Effector memory CD4-positive, alpha-beta T cell (primary cell): ENCODE measurements at regions not wholly inside any gene's neighbourhood (a gene's known extent, or its start where the extent isn't known, plus 50 kb on each side); places are given as distances from the start of the nearest gene placed in this dataset.
"Not testable (repeated sequence)": the region's sequence is repeated elsewhere in the genome, so short reads cannot be mapped to it uniquely, and the experiment has no call there.

ENCODE experiments used
- DNase-seq, 3 donors: peaks; one replicate each; pipeline ENCODE4 v3.0.0-alpha.2; 2020
- H3K27ac ChIP-seq: 2 replicates; pipeline ENCODE4 v1.7.0; 2013; ENCODE audit warnings: mild to moderate bottlenecking, low read length, moderate library complexity; ENCODE audit not compliant: insufficient read depth, poor library complexity, severe bottlenecking
- H3K27me3 ChIP-seq: replicated peaks from 2 replicates; pipeline ENCODE4 v1.7.0; 2013; ENCODE audit warnings: mild to moderate bottlenecking, low read length; ENCODE audit not compliant: insufficient read depth, control insufficient read depth, poor library complexity, severe bottlenecking
- H3K36me3 ChIP-seq: 2 replicates; pipeline ENCODE4 v1.7.0; 2013; ENCODE audit warnings: mild to moderate bottlenecking, low read length, moderate library complexity; ENCODE audit not compliant: control insufficient read depth, insufficient read depth
- H3K4me1 ChIP-seq: 2 replicates; pipeline ENCODE4 v1.7.0; 2013; ENCODE audit warnings: low read length, mild to moderate bottlenecking; ENCODE audit not compliant: control insufficient read depth, insufficient read depth, poor library complexity, severe bottlenecking
- H3K4me3 ChIP-seq: 2 replicates; pipeline ENCODE4 v1.7.0; 2013; ENCODE audit warnings: low read length, low read depth, mild to moderate bottlenecking; ENCODE audit not compliant: insufficient read depth, poor library complexity, severe bottlenecking
- H3K9me3 ChIP-seq: 2 replicates; pipeline ENCODE4 v1.7.0; 2013; ENCODE audit warnings: mild to moderate bottlenecking, low read length, moderate library complexity; ENCODE audit not compliant: control insufficient read depth

- no peaks in the 10 kb centered on the region for H3K4me1 ChIP-seq
- no peaks in the 10 kb centered on the region for H3K27me3 ChIP-seq
- H3K36me3 ChIP-seq: no peaks in the 10 kb centered on the region
- H3K9me3 ChIP-seq: no peaks in the 10 kb centered on the region
- DNase-seq: no peak
- H3K27ac ChIP-seq: no peak overlapping the region
- no peak overlapping the region for H3K4me3 ChIP-seq
Observed at GRCh38 chr12:62045211-62045610, 215.0 kb upstream of the USP15 start.

- H3K9me3 ChIP-seq: no peaks in the 10 kb centered on the region
Observed at GRCh38 chr12:62050785-62051184, 209.4 kb upstream of the USP15 start.

GRCh38 chr12:62069976-62070375, 190.2 kb upstream of the USP15 start:
- no peaks in the 10 kb centered on the region for H3K9me3 ChIP-seq
- no peak overlapping the region for H3K27ac ChIP-seq
- no peaks in the 10 kb centered on the region for H3K4me1 ChIP-seq
- H3K36me3 ChIP-seq: no peaks in the 10 kb centered on the region
- DNase-seq: no peak
- no peaks in the 10 kb centered on the region for H3K27me3 ChIP-seq
- no peak overlapping the region for H3K4me3 ChIP-seq

More at GRCh38 chr12:62050785-62051184, 209.4 kb upstream of the USP15 start:
- no peaks in the 10 kb centered on the region for H3K27me3 ChIP-seq
- no peak overlapping the region for H3K4me3 ChIP-seq
- DNase-seq: no peak
- H3K27ac ChIP-seq: no peak overlapping the region
- no peaks in the 10 kb centered on the region for H3K4me1 ChIP-seq
- no peaks in the 10 kb centered on the region for H3K36me3 ChIP-seq

- not testable (repeated sequence) for H3K36me3 ChIP-seq, H3K9me3 ChIP-seq, H3K27ac ChIP-seq, H3K4me1 ChIP-seq, H3K4me3 ChIP-seq, H3K27me3 ChIP-seq, DNase-seq
Observed at GRCh38 chr12:62073236-62073635, 187.0 kb upstream of the USP15 start.

GRCh38 chr12:62075870-62076269, 184.3 kb upstream of the USP15 start:
- H3K36me3 ChIP-seq: no peaks in the 10 kb centered on the region
- no peak overlapping the region for H3K4me3 ChIP-seq
- no peaks in the 10 kb centered on the region for H3K27me3 ChIP-seq
- no peaks in the 10 kb centered on the region for H3K9me3 ChIP-seq
- no peak for DNase-seq
- H3K27ac ChIP-seq: no peak overlapping the region
- H3K4me1 ChIP-seq: no peaks in the 10 kb centered on the region

GRCh38 chr12:62078020-62078419, 182.2 kb upstream of the USP15 start:
- Histone ChIP-seq H3K36me3 (no peaks in the 10 kb centered on the region), H3K27me3 (no peaks in the 10 kb centered on the region), H3K4me1 (no peaks in the 10 kb centered on the region), H3K9me3 (no peaks in the 10 kb centered on the region), H3K4me3 (no peak overlapping the region), H3K27ac (no peak overlapping the region)
- no peak for DNase-seq

GRCh38 chr12:62082448-62082847, 177.8 kb upstream of the USP15 start:
- Histone ChIP-seq H3K27ac (no peak overlapping the region), H3K27me3 (no peaks in the 10 kb centered on the region), H3K4me3 (no peak overlapping the region), H3K4me1 (no peaks in the 10 kb centered on the region), H3K9me3 (no peaks in the 10 kb centered on the region), H3K36me3 (no peaks in the 10 kb centered on the region)
- DNase-seq: no peak

- no peak overlapping the region for H3K27ac ChIP-seq
- H3K4me3 ChIP-seq: no peak overlapping the region
- no peak for DNase-seq
- H3K9me3 ChIP-seq: no peaks in the 10 kb centered on the region
- H3K27me3 ChIP-seq: no peaks in the 10 kb centered on the region
- H3K36me3 ChIP-seq: no peaks in the 10 kb centered on the region
- H3K4me1 ChIP-seq: no peaks in the 10 kb centered on the region
Observed at GRCh38 chr12:62098132-62098531, 162.1 kb upstream of the USP15 start.

GRCh38 chr12:62103748-62104147, 156.5 kb upstream of the USP15 start:
- Histone ChIP-seq H3K4me3 (no peak overlapping the region), H3K27ac (no peak overlapping the region), H3K27me3 (no peaks in the 10 kb centered on the region), H3K36me3 (no peaks in the 10 kb centered on the region), H3K9me3 (no peaks in the 10 kb centered on the region), H3K4me1 (no peaks in the 10 kb centered on the region)
- DNase-seq: no peak

GRCh38 chr12:62106547-62107185, 153.5 kb upstream of the USP15 start:
- H3K27ac ChIP-seq: no peak overlapping the region
- H3K36me3 ChIP-seq: no peaks in the 10 kb centered on the region
- H3K9me3 ChIP-seq: no peaks in the 10 kb centered on the region
- no peaks in the 10 kb centered on the region for H3K4me1 ChIP-seq
- no peak overlapping the region for H3K4me3 ChIP-seq
- no peak for DNase-seq
- no peaks in the 10 kb centered on the region for H3K27me3 ChIP-seq
